NB4 (cell line): ENCODE measurements at regions not wholly inside any gene's neighbourhood (a gene's known extent, or its start where the extent isn't known, plus 50 kb on each side); places are given as distances from the start of the nearest gene placed in this dataset.

ENCODE experiments used
- DNase-seq: peaks from one replicate; pipeline ENCODE4 v3.0.0; 2010; ENCODE audit warnings: low read depth
- H3K4me3 ChIP-seq: one replicate; pipeline ENCODE4 v1.5.1; 2011; ENCODE audit warnings: mild to moderate bottlenecking, low read depth, low read length, moderate library complexity
- MYC ChIP-seq: IDR thresholded peaks from 2 replicates; pipeline ENCODE4 v1.6.1; 2011; ENCODE audit warnings: low read depth, low read length
- POLR2A ChIP-seq: IDR thresholded peaks from 2 replicates; pipeline ENCODE4 v1.6.1; 2011; ENCODE audit warnings: mild to moderate bottlenecking; ENCODE audit not compliant: insufficient read length; ENCODE audit errors: extremely low read depth
- TF ChIP-seq, protein P1 (sequence below): IDR thresholded peaks from 2 replicates; pipeline ENCODE4 v1.6.1; 2011; ENCODE audit warnings: low read depth, low read length
- TF ChIP-seq, protein P2 (sequence below): IDR thresholded peaks from one replicate; pipeline ENCODE4 v1.5.1; 2012; ENCODE audit warnings: low read depth, low read length

GRCh38 chr14:59100205-59100604 lies 88.3 kb upstream of the DAAM1 start:
- no peak overlapping the region for H3K4me3 ChIP-seq
- no peak for DNase-seq
- TF ChIP-seq POLR2A (no peak), MYC (no peak)
- TF ChIP-seq, protein P1, sequence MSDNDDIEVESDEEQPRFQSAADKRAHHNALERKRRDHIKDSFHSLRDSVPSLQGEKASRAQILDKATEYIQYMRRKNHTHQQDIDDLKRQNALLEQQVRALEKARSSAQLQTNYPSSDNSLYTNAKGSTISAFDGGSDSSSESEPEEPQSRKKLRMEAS = no peak
- TF ChIP-seq, protein P2, sequence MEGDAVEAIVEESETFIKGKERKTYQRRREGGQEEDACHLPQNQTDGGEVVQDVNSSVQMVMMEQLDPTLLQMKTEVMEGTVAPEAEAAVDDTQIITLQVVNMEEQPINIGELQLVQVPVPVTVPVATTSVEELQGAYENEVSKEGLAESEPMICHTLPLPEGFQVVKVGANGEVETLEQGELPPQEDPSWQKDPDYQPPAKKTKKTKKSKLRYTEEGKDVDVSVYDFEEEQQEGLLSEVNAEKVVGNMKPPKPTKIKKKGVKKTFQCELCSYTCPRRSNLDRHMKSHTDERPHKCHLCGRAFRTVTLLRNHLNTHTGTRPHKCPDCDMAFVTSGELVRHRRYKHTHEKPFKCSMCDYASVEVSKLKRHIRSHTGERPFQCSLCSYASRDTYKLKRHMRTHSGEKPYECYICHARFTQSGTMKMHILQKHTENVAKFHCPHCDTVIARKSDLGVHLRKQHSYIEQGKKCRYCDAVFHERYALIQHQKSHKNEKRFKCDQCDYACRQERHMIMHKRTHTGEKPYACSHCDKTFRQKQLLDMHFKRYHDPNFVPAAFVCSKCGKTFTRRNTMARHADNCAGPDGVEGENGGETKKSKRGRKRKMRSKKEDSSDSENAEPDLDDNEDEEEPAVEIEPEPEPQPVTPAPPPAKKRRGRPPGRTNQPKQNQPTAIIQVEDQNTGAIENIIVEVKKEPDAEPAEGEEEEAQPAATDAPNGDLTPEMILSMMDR = no peak

DNA sequence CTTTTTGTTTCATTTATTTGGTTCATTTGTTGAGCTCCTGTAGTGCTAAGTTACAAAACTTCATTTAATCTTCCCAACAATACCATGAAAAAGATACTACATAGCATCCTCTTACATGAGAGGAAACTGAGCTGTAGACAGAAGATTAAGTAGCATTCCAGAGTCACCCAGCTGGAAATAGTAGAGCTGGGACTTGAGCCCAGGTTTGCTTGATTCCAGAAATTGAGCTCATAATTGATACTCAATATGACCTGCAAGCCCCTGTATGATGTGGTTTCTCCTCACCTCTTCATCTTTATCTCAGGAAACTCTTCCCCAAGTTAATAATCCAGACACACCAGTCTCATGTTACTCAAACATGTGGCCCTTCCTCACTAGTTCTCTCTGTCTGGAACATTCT lies 87.0 kb upstream of the DAAM1 start:
- no peak for DNase-seq
- H3K4me3 ChIP-seq = no peak overlapping the region
- TF ChIP-seq, protein P1 = no peak
- TF ChIP-seq POLR2A (no peak), MYC (no peak)
- TF ChIP-seq, protein P2 = no peak

DNA sequence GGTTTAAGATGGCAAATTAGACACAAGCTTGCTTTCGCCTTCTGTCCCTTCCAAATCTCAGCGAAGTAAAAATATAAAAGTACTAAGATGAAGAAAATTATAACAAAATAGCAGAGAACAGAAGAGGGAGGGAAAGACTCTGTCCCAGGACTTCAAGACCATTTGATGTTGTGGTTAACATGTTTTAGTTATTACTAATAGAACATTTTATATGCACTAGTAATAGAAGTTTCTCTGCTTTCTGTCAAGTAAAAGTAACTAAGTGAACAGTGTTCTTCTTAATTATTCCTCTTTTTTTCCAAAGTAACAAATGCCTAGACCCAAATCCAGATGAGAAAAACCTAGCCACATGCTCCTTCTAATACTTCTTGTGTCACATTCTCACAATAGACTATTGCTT lies 85.1 kb upstream of the DAAM1 start:
- no peak overlapping the region for H3K4me3 ChIP-seq
- no peak for DNase-seq
- TF ChIP-seq, protein P2 = no peak
- TF ChIP-seq POLR2A (no peak), MYC (no peak)
- TF ChIP-seq, protein P1 = no peak

DNA sequence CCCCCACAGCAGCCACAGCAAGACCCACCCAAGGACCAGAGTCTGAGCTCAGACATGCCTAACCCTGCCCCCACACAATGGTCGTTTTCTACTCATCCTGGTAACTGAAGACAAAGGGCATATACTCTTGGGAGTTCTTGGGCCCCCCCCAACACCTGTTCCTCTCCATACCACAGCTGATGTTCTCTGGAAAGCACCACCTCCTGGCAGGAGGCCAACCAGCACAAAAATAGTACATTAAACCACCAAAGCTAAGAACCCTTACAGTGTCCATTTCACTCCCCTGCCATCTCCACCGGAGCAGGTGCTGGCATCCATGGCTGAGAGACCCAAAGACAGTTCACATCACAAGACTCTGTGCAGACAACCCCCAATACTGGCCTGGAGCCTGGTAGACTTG lies 80.6 kb upstream of the DAAM1 start:
- TF ChIP-seq, protein P2 = no peak
- TF ChIP-seq MYC = no peak
- TF ChIP-seq, protein P1 = no peak
- no peak for TF ChIP-seq POLR2A
- no peak for DNase-seq
- no peak overlapping the region for H3K4me3 ChIP-seq

DNA sequence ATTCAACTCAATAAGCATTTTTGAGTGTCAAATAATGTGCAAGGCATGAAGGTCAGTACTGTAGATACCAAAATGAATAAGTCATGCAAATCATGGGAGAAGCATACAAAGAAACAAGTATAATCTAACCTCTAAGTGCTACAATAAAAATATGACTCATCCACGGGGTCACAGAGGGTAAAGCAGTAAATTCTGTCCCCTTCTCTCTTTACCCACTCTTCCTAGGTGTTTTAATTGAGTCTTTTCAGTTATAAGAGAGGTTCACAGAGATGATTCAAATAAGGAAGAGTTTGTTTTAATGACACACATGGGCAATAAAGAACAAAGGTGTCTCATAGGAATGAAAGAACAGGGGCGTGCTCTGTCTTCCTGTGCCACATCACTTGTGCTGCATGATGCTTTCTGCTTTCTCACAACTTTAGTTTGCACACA lies 71.5 kb upstream of the DAAM1 start:
- no peak overlapping the region for H3K4me3 ChIP-seq

More for the DNA sequence above, 71.5 kb upstream of the DAAM1 start:
- no peak for DNase-seq
- TF ChIP-seq, protein P2 = no peak
- TF ChIP-seq, protein P1 = no peak
- no peak for TF ChIP-seq MYC
- TF ChIP-seq POLR2A = no peak
